ENCODE measurements at regions not wholly inside any gene's neighbourhood (a gene's known extent, or its start where the extent isn't known, plus 50 kb on each side); places are given as distances from the start of the nearest gene placed in this dataset.

DNA sequence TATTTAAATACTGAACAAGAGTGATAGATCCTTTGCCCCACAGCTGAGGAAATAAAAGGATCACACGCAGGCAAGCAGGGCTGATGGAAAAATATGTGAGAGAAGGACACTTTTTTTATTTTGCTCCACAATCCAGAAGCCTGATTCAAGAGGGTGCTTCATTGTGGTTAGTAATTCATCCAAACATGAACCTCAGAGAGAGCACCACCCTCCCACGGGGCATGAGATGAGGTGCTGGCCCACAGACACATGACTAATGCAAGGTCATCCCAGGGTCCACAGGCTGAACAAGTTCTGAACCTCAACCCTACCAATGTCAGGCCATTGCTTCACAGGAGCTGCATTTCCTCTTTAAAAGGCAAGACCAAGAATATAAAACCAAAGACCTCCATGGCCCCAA is 239.6 kb downstream of the MREG start (continued):
- TF ChIP-seq, protein P1, sequence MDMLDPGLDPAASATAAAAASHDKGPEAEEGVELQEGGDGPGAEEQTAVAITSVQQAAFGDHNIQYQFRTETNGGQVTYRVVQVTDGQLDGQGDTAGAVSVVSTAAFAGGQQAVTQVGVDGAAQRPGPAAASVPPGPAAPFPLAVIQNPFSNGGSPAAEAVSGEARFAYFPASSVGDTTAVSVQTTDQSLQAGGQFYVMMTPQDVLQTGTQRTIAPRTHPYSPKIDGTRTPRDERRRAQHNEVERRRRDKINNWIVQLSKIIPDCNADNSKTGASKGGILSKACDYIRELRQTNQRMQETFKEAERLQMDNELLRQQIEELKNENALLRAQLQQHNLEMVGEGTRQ (IDR thresholded peaks at IDR 0.05; ENCODE audit: borderline replicate concordance, low read depth, low read length), result no peak
- no peak for TF ChIP-seq MXI1 (IDR thresholded peaks at IDR 0.05; ENCODE audit: low read depth, low read length)
- no peak for TF ChIP-seq SIN3A (IDR thresholded peaks at IDR 0.05; ENCODE audit: borderline replicate concordance, low read depth, low read length)
- no peak for TF ChIP-seq EZH2phosphoT487 (IDR thresholded peaks at IDR 0.05; ENCODE audit: borderline replicate concordance, low read depth)
- no peak for TF ChIP-seq CTCF (IDR thresholded peaks at IDR 0.05)
- no peak for TF ChIP-seq FOXJ3 (CRISPR knock-in tag; IDR thresholded peaks at IDR 0.05)
- TF ChIP-seq RAD21 (IDR thresholded peaks at IDR 0.05; ENCODE audit: low read length), result no peak
- peak; percentile 21; the same call in 1 of the 2 replicates for TF ChIP-seq FOSL2 (IDR thresholded peaks at IDR 0.05; ENCODE audit: borderline replicate concordance, low read depth)
- TF ChIP-seq ELF1 (IDR thresholded peaks at IDR 0.05), result no peak
- TF ChIP-seq, protein P2, sequence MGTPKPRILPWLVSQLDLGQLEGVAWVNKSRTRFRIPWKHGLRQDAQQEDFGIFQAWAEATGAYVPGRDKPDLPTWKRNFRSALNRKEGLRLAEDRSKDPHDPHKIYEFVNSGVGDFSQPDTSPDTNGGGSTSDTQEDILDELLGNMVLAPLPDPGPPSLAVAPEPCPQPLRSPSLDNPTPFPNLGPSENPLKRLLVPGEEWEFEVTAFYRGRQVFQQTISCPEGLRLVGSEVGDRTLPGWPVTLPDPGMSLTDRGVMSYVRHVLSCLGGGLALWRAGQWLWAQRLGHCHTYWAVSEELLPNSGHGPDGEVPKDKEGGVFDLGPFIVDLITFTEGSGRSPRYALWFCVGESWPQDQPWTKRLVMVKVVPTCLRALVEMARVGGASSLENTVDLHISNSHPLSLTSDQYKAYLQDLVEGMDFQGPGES (IDR thresholded peaks at IDR 0.05; ENCODE audit: low read depth, low read length), result no peak
- TF ChIP-seq CHD2 (IDR thresholded peaks at IDR 0.05; ENCODE audit: low read length, partially characterized antibody), result no peak
- TF ChIP-seq RXRA (IDR thresholded peaks at IDR 0.05; ENCODE audit: borderline replicate concordance, low read depth), result peak; percentile 54; the same call in 1 of the 2 replicates
- no peak for TF ChIP-seq USF1 (IDR thresholded peaks at IDR 0.05; ENCODE audit: borderline replicate concordance, low read depth)
- TF ChIP-seq GATA2 (CRISPR knock-in tag; IDR thresholded peaks at IDR 0.05), result no peak
- no peak for TF ChIP-seq JUND (IDR thresholded peaks at IDR 0.05)

Data from SK-N-SH (cell line).